Activated CD4-positive, CD25-positive, alpha-beta regulatory T cell (primary cell): ENCODE measurements at regions not wholly inside any gene's neighbourhood (a gene's known extent, or its start where the extent isn't known, plus 50 kb on each side); places are given as distances from the start of the nearest gene placed in this dataset.

Experiments
- DNase-seq, 4 experiments: peaks; one replicate each; lab custom pipeline; 2025; lab: John Stamatoyannopoulos, UW

DNA sequence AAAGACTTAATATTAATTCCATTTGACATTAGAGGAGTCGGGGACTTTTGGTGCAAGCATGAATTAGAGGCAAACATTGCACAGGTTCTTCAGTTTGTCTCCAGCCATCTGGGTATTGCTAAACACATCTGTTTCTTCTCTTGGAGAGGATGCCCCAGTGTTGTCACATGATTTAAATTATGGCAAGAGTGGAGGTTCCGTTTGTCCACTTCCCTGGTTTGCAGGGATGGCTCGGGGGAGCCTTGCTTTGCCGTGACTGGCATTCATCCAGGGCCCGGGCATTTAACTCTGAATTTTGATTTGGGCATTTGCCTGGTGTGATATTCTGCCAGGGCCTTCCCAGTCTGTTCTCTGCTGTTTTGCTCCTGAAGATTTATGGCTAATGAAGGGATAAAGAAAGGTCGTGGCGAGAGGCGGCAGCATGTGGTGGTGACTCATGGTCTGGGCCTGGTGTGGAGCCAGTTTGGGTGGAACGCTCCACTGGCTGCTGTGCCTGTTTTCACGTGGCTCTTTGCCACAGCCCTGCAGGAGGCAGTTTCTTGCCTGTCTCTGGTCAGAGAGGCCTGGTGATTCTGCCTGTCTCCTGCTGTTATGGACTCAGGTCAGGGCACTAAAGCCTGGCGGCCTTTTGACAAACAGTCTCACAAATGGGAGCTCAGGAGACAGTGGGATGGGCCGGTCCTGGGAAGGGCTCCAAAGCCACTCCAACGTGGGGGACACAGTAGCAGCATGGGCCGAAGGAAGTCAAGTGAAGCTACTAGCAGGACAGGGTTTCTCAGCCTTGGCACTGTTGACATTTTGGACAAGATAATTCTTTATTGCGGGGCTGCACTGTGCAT lies 99.4 kb upstream of the PGRMC2 start:
- DNase-seq, result no peak

DNA sequence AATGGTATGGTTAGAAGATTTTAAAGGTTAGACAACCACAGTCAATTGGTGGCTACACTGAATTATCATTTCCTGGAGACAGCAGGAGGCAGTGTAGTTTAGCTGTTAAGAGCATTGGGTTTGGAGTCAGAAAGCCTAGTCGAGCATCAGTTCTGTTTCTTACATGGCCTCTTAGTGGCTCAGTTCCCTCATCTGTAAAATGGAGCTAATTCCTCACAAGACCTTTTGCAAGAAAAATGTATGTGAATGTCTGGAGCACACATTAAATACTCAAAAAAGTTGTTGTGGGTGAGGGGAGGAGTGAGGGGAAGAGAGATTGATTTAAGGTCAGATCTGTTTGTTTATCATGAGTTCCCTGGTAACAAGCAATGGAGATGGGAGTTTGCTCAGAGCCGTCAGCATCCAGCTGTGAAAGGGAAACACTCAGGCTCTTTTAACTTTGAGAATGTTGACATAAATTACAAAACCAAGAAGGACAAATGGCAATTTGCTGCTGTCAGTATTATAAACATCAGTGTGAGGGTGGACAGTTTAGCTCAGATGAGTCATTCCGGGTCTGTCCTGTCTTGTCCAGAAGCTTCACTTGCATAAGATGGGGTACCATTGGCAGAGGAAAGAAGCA lies 98.2 kb upstream of the PGRMC2 start:
- DNase-seq, result no peak

DNA sequence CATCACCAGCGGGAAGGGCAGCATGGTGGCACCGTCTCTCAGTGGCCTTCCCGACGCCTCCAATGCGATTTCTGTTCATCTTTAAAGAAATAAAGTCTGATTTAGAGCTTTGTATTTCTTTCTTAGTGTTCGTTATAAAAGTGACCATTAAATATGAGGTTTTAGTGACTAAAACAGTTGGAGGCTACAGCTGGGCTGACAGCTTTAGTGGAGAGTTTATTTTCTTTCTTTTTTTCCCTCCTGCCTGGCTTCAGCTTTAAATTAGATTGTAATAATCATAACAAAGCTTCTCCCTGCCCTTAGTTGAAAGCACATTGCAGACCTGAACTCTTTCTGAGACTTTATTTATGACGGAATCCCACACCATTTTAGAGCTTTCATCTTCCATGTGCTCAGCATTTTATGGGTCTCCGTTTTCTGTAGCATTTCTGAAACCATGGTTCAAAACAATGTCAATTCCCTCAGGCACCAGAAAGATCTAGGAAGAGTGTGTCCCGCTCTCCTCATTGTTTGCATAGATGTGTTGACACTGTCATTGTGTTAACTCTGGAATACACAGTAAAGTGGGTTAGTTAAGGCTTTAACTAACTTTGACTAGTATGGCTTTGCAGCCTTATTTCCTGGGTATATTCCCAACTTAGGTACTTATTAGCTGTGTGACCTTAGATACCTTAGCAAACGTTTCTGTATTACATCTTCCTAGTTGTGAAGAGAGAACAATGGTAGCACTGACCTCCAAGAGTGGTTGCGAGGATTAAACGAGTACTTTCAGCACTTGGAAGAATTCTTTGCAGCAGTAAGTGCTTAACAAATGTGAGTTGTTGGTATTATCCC lies 97.4 kb upstream of the PGRMC2 start:
- DNase-seq, result no peak

DNA sequence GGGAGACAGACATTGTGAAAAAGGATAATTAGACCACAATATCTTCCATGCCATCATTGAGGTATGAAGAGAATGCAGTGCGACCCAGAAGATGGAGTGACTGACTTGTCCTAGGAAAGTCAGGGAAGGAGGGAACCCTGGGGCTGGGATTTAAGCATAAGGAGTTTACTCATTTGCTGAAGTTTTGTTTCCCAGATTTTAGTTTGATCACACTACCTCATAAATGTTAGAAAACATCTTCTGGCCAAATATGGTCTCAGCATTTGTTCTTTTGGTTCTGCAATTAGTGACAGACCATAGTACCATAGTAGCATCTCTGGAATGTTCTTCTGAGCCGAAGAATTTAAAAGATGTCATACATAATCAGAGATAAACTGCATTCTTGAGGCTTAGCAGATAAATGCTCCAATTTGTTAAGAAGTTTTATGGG lies 96.5 kb upstream of the PGRMC2 start:
- no peak for DNase-seq

DNA sequence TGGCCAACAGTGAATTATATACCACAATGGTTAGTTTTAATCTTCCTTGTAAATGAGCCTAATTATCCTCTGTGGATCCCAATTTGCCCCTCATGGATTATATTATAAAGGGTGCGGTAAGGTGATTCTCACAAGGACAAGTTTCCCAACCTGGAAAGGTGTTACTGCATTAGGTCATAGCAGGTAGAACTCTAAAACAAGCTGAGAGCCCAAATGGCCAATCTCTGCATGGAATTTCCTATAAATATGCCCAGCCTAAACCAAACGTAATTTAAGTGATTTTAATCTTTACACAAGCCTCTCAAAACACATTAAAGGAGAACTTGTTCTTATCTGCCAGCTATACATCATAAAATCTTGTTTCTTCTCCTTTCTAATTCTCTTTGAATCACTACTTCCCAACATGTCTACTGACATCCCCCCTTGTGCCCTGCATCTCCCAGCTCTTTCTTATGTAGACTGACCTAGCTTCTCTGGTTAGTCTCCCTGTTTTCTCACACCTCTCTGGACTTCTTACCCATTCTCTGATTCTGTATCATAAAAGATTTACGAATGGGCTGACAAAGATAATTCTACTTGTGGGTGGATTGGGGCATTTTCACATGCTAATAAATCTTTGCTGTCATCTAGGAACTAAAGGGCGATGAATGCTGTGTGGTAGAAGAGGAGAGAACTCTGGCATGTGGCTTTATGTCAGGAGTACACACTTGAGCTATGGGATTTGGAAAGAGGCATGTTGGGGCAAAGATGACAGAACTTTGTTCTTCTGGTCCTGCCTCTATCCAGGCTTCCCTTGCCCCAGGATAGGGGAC lies 94.3 kb upstream of the PGRMC2 start:
- no peak for DNase-seq

DNA sequence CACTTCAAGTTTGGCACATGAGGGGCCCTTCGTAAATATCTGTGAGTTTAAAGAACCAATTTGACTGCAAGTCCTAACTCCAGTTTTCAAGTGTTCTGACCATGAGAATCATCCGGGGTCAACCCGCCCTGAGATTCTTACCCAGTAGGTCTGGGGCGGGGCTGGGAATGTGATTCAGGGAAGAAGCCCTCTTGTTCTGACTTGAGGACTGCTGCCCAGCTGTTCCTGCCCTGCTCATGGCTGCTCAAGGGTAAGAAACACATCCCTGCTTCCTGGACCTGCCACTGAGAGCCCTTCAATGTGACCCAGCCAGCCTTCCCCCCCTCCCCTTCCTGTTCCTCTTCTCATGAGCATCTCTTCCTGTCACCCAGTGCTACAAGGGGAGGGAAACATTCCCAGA lies 92.7 kb upstream of the PGRMC2 start:
- DNase-seq, result no peak

DNA sequence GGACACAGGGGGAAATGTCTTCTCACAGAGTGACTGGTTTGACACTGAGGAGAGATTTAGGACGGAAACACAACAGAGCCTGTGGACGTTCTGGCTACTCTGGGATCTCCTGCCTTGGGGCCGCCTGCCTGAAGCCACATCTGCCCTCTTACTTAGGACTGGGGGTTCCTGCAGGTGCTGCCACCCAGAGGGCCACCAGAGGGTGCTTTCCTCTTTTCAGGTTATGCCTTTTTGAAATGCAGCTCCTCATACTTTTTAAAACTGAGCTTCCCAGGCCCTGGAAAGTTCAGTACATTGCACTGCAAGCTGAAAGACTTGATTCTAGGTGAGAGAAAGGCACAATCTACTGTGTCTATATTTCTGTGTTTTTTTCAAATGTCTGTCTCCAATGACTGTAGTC lies 92.2 kb upstream of the PGRMC2 start:
- no peak for DNase-seq

DNA sequence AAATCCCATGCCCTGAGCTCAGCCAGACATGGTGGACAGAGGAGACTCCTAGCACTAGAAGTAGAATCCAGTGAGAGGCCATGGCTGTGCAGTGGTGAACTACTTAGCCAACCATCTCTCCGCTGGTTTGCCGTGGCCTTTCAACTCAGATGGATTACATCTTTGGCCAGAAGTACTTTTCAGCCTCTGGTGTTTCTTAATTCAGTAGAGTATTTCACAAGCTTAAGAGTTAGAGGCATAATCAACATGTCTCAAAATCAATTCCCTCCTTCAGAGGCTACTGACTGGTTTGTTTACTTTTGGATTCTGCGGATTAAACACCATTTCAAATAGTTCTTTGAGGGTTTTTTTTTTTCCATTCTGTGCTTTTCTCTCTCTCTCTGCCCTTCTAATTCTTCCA lies 91.1 kb upstream of the PGRMC2 start:
- no peak for DNase-seq

DNA sequence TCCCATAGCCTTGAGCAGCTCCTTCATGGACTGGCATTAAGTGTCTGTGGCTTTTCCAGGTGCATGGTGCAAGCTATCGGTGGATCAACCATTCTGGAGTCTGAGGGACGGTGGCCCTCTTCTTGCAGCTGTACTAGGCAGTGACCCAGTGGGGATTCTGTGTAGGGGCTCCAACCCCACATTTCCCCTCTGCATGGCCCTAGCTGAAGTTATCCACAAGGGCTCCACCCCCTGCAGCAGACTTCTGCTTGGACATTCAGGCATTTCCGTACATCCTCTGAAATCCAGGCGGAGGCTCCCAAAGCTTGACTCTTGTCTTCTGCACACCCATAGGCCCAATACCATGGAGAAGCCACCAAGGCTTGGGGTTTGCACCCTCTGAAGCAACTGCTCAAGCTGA lies 89.3 kb upstream of the PGRMC2 start:
- DNase-seq, result no peak

DNA sequence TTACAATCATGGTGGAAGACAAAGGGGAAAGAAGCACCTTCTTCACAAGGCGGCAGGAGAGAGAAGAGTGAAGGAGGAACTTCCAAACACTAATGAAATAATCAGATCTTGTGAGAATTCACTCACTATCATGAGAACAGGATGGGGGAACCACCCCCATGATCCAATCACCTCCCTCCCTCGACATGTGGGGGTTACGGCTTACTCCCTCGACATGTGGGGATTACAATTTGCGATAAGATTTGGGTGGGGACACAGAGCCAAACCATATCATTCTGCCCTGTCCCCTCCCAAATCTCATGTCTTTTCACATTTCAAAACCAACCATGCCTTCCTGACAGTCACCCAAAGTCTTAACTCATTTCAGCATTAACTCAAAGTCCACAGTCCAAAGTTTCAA lies 88.7 kb upstream of the PGRMC2 start:
- DNase-seq, result no peak

DNA sequence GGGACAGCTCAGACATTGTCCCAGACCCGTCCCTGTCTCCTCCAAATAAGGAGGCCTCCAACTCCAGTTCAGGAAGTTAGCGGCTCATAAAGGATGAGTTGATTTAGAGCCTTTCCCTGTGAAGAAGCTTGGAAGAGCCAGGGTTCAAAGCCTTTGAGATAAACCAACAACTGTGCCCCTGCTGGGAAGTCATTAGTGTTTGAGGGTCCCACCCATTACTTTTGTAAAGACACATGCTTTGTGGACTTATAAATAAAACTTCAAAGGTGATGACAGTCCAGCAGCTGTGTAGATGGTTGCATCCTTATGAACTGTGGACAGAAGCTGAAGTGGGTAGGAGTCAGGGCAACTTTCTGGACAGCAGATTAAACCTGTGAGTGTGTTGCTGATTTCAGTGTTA lies 86.0 kb upstream of the PGRMC2 start:
- no peak for DNase-seq

DNA sequence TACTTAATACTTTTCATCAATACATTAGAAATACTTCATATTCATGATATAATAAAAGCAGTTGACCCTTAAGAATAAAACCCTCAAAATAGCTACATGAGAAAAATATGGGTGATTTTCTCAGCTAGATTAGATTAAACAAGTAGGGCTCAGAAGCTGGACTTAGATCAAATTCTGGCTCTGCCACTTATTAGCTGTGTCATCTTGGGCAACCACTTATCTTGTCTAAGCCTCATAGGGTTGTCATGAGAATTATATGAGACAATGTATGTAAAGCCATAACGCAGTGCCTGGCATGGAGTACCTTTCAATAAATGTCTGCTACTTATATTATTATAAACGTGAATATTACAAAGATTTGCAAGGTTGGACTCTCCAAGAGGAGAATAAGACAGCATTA lies 84.3 kb upstream of the PGRMC2 start:
- DNase-seq, result no peak

DNA sequence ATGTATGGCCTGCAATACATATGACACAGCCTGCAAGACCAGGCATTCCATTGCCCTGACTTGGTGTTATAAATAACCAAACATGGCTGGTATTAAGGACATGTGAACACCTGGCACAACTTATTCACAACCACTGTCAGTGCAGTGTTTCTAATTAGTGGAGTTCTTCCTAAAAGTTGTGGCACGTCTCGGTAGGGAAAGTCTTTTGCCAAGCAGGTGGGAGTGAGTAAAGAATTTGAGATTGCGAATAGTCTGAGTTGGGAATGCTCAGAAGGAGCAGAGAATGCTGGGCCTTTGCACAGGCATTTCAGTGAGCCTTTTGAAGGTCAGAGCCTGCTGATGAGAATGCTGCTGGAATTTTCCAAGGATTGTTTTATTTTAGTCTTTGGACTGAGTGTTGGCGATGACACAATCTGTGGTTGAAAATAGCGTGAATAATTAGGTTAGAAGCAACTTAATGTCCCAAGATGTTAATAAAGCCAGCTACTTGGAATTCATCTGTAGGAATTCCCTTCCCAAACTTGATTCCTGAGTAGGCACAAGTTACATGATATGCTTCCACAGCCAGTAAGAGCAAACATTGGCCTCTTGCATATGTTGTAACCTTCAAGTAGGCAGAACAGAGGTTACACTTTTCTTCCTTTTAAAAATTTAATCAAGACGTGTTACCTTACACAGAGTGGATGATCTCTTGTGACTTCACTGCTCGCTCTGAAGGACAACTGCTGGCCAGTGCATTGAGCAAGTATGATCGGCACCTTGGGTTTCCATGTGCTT lies 83.6 kb upstream of the PGRMC2 start:
- no peak for DNase-seq

DNA sequence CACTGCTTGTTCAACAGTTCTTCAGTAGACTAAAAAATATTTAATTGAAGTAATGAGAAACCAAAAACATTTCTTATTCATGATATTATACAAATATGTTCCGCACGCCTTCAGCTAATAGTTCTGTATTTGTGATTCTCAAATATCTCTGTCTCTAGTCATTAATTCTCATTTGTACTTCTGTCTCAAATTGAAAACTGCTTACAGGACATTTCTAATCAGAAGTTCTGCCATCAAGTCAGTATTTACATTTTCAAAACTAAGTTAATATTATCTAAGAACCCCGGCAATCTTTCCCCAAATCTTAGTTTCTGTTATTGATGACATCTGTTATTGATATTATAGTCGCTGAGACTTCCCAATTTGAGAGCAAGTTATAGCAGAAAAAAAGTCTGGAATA lies 78.6 kb upstream of the PGRMC2 start:
- no peak for DNase-seq

DNA sequence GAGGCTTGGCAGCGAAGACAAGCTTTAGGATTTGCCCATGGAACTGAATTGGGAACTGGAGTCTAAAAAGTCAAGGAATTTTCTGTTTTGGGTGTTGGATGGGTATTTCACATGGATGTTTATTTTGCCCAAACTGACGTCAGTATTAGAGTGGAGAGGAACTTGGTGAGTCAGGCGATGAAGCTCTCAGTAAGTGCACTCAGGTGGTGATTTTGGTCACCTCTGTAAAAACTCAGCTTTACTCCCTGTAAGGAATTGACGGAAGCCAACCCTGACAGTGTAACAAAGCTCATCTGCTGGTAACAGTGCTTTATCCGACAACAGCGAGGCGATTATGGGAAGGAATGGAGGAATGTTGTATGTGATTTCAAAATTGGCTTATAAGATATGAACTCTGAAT lies 77.0 kb upstream of the PGRMC2 start:
- no peak for DNase-seq

DNA sequence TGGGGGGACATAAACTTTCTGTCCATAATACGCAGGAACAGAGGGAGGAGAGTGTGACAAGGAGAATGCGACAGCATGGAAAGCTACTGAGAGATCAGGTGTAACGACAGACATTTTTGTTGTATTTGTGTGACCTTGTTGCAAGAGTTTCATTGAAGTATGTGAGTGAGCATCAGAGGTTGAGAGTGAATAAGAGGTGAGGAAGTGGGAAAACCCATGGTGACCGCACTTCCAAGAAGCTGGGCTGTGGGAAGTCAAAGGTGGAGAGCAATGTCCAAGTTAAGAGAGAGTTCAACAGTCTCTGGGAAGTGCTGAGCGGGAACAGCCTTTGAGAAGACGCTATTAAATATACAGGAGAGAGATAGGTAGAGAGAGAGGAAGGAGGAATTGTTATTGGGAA lies 76.4 kb upstream of the PGRMC2 start:
- no peak for DNase-seq

DNA sequence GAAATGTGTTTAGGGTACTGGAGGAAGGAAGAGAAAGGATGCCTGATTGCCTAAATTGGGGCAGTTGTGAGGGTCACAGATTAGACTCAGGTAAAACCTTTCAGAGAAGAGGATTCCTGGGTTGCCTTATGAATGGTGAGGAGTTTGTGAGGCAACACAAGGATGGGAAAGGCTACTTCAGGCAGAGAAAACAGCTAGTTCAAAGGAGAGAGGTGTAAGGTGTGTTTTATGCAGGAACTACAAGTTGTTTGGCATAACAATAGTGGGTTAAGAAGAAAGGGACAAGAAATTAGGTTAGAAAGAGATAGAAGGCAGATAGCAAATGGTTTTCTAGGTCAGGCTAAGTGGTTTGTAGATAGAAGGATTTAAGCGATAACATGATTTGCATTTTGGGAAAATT lies 75.1 kb upstream of the PGRMC2 start:
- no peak for DNase-seq

DNA sequence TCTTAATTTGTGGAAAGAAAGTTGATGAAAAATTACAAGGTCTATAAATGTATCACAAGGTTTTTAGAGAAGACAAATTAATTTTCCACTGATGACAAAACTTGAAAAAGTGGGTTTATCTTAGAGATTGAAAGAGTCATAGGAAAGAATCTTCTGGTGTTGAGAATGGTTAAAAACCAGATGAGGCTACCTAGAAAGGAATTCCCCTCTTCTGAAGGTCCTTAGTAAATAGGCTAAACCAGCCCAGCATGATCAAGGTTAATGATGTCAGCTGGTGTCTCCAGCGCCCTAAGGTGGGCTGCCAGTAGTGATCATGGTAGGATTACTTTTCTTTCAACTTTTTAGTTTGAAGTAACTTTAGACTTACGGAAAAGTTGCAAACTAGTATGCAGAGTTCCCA lies 71.8 kb upstream of the PGRMC2 start:
- DNase-seq, result no peak

DNA sequence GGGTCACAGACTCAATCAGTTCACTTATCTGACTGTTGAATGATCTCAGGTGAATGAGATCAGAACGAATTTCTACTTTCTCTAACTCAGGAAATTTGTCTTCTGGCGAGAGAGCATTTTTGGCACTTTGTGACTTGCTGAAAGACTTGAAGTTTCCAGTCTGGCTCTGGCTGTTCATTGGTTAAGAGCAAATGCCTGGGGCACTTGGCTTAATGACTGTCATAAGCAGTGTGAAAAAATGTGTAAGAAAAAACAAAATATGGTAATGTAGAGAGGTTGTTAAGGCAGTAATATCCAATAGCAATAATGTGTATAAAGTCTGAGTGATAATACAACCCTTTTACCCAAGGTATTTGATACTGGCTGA lies 71.3 kb upstream of the PGRMC2 start:
- no peak for DNase-seq

DNA sequence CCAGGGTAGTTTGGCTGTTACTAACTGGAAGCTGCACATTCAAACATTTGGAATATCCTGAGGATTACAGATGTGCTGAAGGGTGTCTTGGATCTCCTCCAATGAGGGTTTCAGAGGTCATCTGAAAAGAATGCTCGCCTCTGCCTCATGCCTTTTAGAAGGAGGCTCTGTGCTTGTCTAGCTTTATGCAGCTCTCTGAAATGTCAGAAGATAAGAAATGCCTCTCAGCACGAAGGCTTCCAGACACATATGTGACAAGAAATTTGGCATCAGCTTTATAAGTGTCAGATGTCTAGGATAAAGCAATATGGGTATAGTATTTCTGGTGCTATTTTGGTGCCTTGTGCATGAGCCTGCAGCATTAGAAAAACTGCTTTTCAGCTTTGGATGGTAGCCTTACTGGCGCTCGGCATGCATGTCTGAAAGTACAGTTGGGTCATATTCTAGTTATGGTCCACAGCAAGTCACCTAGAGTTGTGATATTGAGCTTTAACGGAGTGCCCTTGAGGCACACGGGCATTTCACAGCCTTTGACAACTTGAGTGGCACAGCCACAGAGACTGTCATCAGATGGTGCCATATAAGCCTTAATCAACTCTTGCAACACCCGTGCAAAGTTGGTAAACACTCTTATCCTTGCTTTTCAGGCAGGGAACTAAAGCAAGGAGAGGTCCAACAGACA lies 70.8 kb upstream of the PGRMC2 start:
- DNase-seq, result no peak

DNA sequence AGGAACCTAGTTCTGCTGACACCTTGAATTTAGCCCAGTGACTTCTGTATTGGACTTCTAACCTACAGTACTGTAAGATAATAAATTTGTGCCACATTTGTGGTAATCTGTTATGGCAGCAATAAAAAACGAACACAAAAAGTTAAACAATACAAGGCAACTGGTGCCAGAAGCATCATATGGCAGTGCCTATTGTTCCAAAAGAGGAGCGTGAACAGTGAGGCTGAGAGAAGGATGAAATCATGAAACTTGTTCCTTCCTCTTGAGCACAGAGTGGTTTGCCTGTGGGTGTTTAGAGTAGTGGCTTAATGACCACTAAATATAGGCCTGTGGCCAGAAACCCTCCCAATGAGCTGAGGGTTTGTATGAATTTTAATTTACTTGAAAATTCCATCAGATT lies 69.7 kb upstream of the PGRMC2 start:
- no peak for DNase-seq
